H9 (cell line): ENCODE measurements at regions not wholly inside any gene's neighbourhood (a gene's known extent, or its start where the extent isn't known, plus 50 kb on each side); places are given as distances from the start of the nearest gene placed in this dataset.

Experiments
- DNase-seq: peaks from one replicate; pipeline ENCODE4 v3.0.0-alpha.2; 2017
- H2AFZ ChIP-seq: one replicate; pipeline ENCODE4 v1.6.1; 2013; ENCODE audit warnings: mild to moderate bottlenecking, low read length, control low read depth, moderate library complexity
- H2AK5ac ChIP-seq: 2 replicates; pipeline ENCODE4 v1.6.1; 2013; ENCODE audit warnings: low read length, control low read depth, mixed read lengths; ENCODE audit not compliant: insufficient read length
- H2BK120ac ChIP-seq: one replicate; pipeline ENCODE4 v1.6.1; 2013; ENCODE audit warnings: low read depth, mild to moderate bottlenecking, low read length, control low read depth, inconsistent platforms; ENCODE audit not compliant: poor library complexity, severe bottlenecking
- H2BK12ac ChIP-seq: 2 replicates; pipeline ENCODE4 v1.6.1; 2013; ENCODE audit warnings: low read length, control low read depth, mixed read lengths, low read depth; ENCODE audit not compliant: insufficient read length
- H2BK15ac ChIP-seq: 2 replicates; pipeline ENCODE4 v1.6.1; 2013; ENCODE audit warnings: low read depth, low read length, control low read depth
- H2BK20ac ChIP-seq: one replicate; pipeline ENCODE4 v1.6.1; 2013; ENCODE audit warnings: low read depth, mild to moderate bottlenecking, low read length, control low read depth, inconsistent platforms; ENCODE audit not compliant: poor library complexity, severe bottlenecking
- H2BK5ac ChIP-seq: 2 replicates; pipeline ENCODE4 v1.6.1; 2013; ENCODE audit warnings: low read length, control low read depth, mixed read lengths; ENCODE audit not compliant: insufficient read length
- H3K14ac ChIP-seq: 2 replicates; pipeline ENCODE4 v1.6.1; 2013; ENCODE audit warnings: low read length, control low read depth; ENCODE audit not compliant: insufficient read depth
- H3K18ac ChIP-seq: 2 replicates; pipeline ENCODE4 v1.6.1; 2013; ENCODE audit warnings: low read depth, mild to moderate bottlenecking, mixed read lengths, low read length, control low read depth; ENCODE audit not compliant: insufficient read length
- H3K23ac ChIP-seq: 2 replicates; pipeline ENCODE4 v1.6.1; 2013; ENCODE audit warnings: low read length, control low read depth, mixed read lengths, low read depth; ENCODE audit not compliant: insufficient read length
- H3K23me2 ChIP-seq: 2 replicates; pipeline ENCODE4 v1.6.1; 2013; ENCODE audit warnings: low read depth, mild to moderate bottlenecking, mixed read lengths, low read length, control low read depth; ENCODE audit not compliant: insufficient read length, poor library complexity, severe bottlenecking
- H3K27ac ChIP-seq: 2 replicates; pipeline ENCODE4 v1.5.1; 2013; ENCODE audit warnings: low read length, control low read depth, mixed read lengths, low read depth; ENCODE audit not compliant: insufficient read length
- H3K27me3 ChIP-seq: 2 replicates; pipeline ENCODE4 v1.6.1; 2013; ENCODE audit warnings: low read length, control low read depth, inconsistent platforms; ENCODE audit not compliant: insufficient read depth
- H3K4ac ChIP-seq: 2 replicates; pipeline ENCODE4 v1.6.1; 2013; ENCODE audit warnings: low read depth, mild to moderate bottlenecking, control low read depth, inconsistent platforms, low read length, moderate library complexity
- H3K4me1 ChIP-seq: 2 replicates; pipeline ENCODE4 v1.6.1; 2013; ENCODE audit warnings: low read length, control low read depth, inconsistent platforms; ENCODE audit not compliant: insufficient read depth
- H3K4me2 ChIP-seq: 2 replicates; pipeline ENCODE4 v1.6.1; 2013; ENCODE audit warnings: low read length, control low read depth, mixed read lengths; ENCODE audit not compliant: insufficient read length, insufficient read depth
- H3K56ac ChIP-seq: 2 replicates; pipeline ENCODE4 v1.6.1; 2013; ENCODE audit warnings: low read depth, mild to moderate bottlenecking, mixed read lengths, low read length, control low read depth; ENCODE audit not compliant: insufficient read length
- H3K79me1 ChIP-seq: 2 replicates; pipeline ENCODE4 v1.6.1; 2013; ENCODE audit warnings: low read depth, mild to moderate bottlenecking, moderate library complexity, low read length, control low read depth, inconsistent platforms; ENCODE audit not compliant: insufficient read depth, poor library complexity, severe bottlenecking
- H3K79me2 ChIP-seq: 2 replicates; pipeline ENCODE4 v1.6.1; 2013; ENCODE audit warnings: low read length, control low read depth, inconsistent platforms; ENCODE audit not compliant: insufficient read depth
- H3K9ac ChIP-seq: 2 replicates; pipeline ENCODE4 v1.6.1; 2013; ENCODE audit warnings: low read length, control low read depth, mixed read lengths; ENCODE audit not compliant: insufficient read length; ENCODE audit errors: extremely low read depth
- H3K9me3 ChIP-seq: one replicate; pipeline ENCODE4 v1.6.1; 2013; ENCODE audit warnings: low read depth, low read length, inconsistent platforms; ENCODE audit not compliant: control insufficient read depth
- H3T11ph ChIP-seq: one replicate; pipeline ENCODE4 v1.6.1; 2013; ENCODE audit warnings: mild to moderate bottlenecking, low read length, control low read depth, inconsistent platforms
- H4K20me1 ChIP-seq: one replicate; pipeline ENCODE4 v1.6.1; 2013; ENCODE audit not compliant: control insufficient read depth, insufficient read length, insufficient read depth
- H4K5ac ChIP-seq: 2 replicates; pipeline ENCODE4 v1.6.1; 2013; ENCODE audit warnings: low read depth, mild to moderate bottlenecking, mixed read lengths, low read length, control low read depth; ENCODE audit not compliant: insufficient read length
- H4K8ac ChIP-seq: replicated peaks from 2 replicates; pipeline ENCODE4 v1.6.1; 2013; ENCODE audit warnings: low read length, control low read depth, mixed read lengths, low read depth; ENCODE audit not compliant: insufficient read length
- H4K91ac ChIP-seq: 2 replicates; pipeline ENCODE4 v1.6.1; 2013; ENCODE audit warnings: low read depth, mild to moderate bottlenecking, moderate library complexity, mixed read lengths, low read length, control low read depth; ENCODE audit not compliant: insufficient read length
- H3K27ac Mint-ChIP-seq, 3 experiments: 2 replicates in 2 of 3; 3 replicates in 1 of 3; pipeline ENCODE4 v1.8.0; 2020 to 2021; ENCODE audit warnings: mixed read lengths in 3 of 3, mild to moderate bottlenecking in 1 of 3, moderate library complexity in 1 of 3
- H3K27me3 Mint-ChIP-seq: 2 replicates; pipeline ENCODE4 v1.8.0; 2021; ENCODE audit warnings: low read depth, mild to moderate bottlenecking, moderate library complexity, mixed read lengths
- H3K36me3 Mint-ChIP-seq, 3 experiments: 2 replicates in 2 of 3; 3 replicates in 1 of 3; pipeline ENCODE4 v1.8.0; 2020 to 2021; ENCODE audit warnings: low read depth in 3 of 3, mixed read lengths in 3 of 3; ENCODE audit not compliant: insufficient read depth in 1 of 3
- H3K4me1 Mint-ChIP-seq, 2 experiments: 2 replicates each; pipeline ENCODE4 v1.8.0; 2020; ENCODE audit warnings: mixed read lengths in 2 of 2
- H3K4me3 Mint-ChIP-seq, 2 experiments: 2 replicates in 1 of 2; 3 replicates in 1 of 2; pipeline ENCODE4 v1.8.0; 2020 to 2021; ENCODE audit warnings: mild to moderate bottlenecking in 2 of 2, mixed read lengths in 2 of 2, moderate library complexity in 1 of 2
- H3K9me3 Mint-ChIP-seq, 2 experiments: 2 replicates in 1 of 2; 3 replicates in 1 of 2; pipeline ENCODE4 v1.8.0; 2020; ENCODE audit warnings: mild to moderate bottlenecking in 2 of 2, mixed read lengths in 2 of 2, moderate library complexity in 1 of 2
- CTCF ChIP-seq: fragments of 200-600 bp; sonication (generic); conservative IDR thresholded peaks from 3 replicates; pipeline ENCODE4 v1.8.0; 2021; ENCODE audit warnings: antibody characterized with exemption, mild to moderate bottlenecking
- WGBS: extraction: QIAGEN DNeasy Blood & Tissue Kit; methylation state at CpG from one replicate; pipeline ENCODE4 v1.1.7; 2013; ENCODE audit warnings: missing lambda C conversion rate, low lambda C conversion rate, mixed read lengths; ENCODE audit not compliant: insufficient read length; ENCODE audit errors: extremely low coverage; 5-methylcytosine and 5-hydroxymethylcytosine counted together

GRCh38 chr18:78510091-78510490 lies 469.5 kb upstream of the SALL3 start:
- DNase-seq = no peak
- Mint-ChIP-seq H3K4me3 (no peak overlapping the region), H3K4me1 (peaks cover 11 to 13% of the 10 kb centered on the region in 2 experiments), H3K27me3 (peaks cover 26% of the 10 kb centered on the region), H3K27ac (no peak overlapping the region; a peak in 1 of 7 replicates), H3K36me3 (no peaks in the 10 kb centered on the region; a peak in 2 of 7 replicates), H3K9me3 (no peaks in the 10 kb centered on the region; a peak in 2 of 5 replicates)
- Histone ChIP-seq H3T11ph (no peak overlapping the region), H4K5ac (no peak overlapping the region), H4K91ac (no peak overlapping the region), H3K79me2 (no peaks in the 10 kb centered on the region), H2AFZ (no peak overlapping the region), H2BK20ac (no peak overlapping the region), H3K27me3 (0 out of 2 replicates have a peak, but pooled peaks cover 4% of the 10 kb centered on the region), H3K27ac (no peak overlapping the region), H3K56ac (no peak overlapping the region), H3K23me2 (no peaks in the 10 kb centered on the region), H4K20me1 (peaks cover 3% of the 10 kb centered on the region), H3K4me1 (no peaks in the 10 kb centered on the region), H3K79me1 (no peaks in the 10 kb centered on the region), H3K9ac (no peak overlapping the region), H3K23ac (no peak overlapping the region), H2BK15ac (no peak overlapping the region), H2BK120ac (no peak overlapping the region), H3K9me3 (no peaks in the 10 kb centered on the region), H3K4ac (no peak overlapping the region), H2BK5ac (no peak overlapping the region), H4K8ac (no peak overlapping the region), H2AK5ac (no peak overlapping the region), H3K14ac (no peak overlapping the region), H3K4me2 (no peak overlapping the region), H3K18ac (no peak overlapping the region), H2BK12ac (no peak overlapping the region)
- no peak for TF ChIP-seq CTCF
- WGBS = no CpG with 5 or more reads among the region's 7 CpGs
